GM19467 (cell line): ENCODE measurements at regions not wholly inside any gene's neighbourhood (a gene's known extent, or its start where the extent isn't known, plus 50 kb on each side); places are given as distances from the start of the nearest gene placed in this dataset.
"Not testable (repeated sequence)": the region's sequence is repeated elsewhere in the genome, so short reads cannot be mapped to it uniquely, and the experiment has no call there.

Experiments
- ATAC-seq: cut with Tn5 transposase; IDR thresholded peaks from one replicate; pipeline ENCODE4 v1.9.1; 2021; ENCODE audit warnings: mild to moderate bottlenecking, moderate library complexity; ENCODE audit not compliant: unreplicated experiment

DNA sequence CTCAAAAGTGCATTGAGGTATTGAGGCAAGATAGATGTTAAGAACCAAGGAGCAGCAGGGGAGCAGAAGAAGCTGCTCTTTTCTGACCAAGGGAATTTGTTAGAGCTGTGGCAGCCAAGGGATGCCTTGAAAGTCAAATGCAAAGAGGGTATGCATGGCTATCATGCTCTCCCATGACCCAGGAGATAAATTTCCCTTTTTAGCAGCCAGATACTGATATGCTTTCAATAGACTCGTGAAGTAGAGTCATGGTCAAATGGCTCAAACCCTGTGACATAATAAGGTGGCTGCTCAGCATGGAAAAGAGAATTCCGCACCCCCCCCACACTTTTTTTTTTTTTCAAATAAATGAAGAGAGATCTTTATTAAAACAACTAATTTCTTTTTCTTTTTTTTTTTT, 180.9 kb upstream of the ACTBL2 start:
- no peak for ATAC-seq

DNA sequence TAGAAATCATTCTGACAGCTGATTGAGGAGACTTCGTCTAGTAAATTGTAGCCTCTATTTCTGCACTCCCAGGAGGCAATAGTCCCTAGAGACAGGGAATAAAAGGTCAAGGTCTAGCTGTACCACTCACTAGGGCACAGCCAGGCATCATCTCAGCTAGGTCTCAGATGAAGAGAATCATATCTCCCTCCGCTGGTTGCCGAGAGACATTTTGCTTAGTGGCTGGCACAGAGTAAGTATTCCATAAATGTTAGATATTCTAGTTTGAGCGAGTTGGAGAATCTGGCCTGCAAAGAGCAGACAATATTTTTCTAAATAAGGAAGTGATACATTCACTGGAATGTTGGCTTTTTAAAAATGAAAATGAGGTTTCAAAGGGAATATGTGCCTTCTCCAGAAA, 180.4 kb upstream of the ACTBL2 start:
- ATAC-seq, result no peak

DNA sequence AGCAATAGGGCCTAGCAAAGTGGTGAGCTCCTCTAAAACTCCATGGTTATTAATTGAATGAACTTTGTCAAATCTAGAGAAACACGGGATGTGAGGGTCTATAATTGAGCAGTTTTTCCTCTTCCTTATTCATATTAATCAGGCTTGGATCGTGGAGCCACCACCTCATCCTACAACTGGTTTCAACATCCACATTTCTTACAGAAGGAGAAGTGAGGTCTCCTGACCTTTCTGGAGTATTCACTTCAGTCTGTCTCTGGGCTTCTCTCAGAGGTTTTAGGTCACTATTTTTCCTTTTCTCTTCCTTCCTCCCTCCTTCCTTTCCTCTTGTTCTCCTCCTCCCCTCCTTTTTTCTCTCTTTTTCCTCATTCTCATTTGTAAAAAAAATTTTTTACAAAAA, 177.3 kb upstream of the ACTBL2 start:
- no peak for ATAC-seq

DNA sequence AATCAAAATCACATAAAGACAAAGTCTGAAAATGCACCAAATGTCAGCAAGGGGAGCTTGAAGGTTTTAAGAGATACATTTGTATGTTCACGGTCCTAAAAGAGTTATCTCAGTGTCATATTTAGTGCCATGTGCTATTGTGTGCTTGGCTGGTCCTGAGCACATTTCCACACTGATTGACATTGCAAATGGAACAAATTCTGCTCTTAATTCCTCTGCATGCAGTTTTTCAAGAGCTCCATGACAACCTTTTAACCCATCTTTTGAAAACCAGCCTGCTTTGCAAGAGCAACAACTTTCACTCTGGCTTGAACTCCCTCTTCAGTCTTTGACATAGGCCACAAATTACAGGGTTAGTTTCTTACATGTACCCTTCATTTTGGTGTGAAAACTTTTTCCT, 175.4 kb upstream of the ACTBL2 start:
- ATAC-seq, result no peak

DNA sequence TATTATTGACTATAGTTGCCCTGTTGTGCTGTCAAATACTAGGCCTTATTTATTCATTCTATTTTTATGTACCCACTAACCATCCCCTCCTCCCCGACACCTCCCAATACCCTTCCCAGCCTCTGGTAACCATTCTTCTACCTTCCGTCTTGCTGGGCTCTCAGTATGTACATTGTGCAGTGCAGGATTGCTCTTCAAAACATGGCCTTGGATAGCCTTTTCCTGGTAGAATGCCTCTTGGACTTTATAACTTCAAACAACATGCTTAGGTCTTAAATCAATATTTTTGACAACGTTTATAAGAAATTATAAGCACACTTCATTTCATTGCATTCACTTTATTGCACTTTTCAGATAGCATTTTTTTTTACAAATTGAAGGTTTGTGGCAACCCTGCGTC, 172.6 kb upstream of the ACTBL2 start:
- ATAC-seq, result no peak

DNA sequence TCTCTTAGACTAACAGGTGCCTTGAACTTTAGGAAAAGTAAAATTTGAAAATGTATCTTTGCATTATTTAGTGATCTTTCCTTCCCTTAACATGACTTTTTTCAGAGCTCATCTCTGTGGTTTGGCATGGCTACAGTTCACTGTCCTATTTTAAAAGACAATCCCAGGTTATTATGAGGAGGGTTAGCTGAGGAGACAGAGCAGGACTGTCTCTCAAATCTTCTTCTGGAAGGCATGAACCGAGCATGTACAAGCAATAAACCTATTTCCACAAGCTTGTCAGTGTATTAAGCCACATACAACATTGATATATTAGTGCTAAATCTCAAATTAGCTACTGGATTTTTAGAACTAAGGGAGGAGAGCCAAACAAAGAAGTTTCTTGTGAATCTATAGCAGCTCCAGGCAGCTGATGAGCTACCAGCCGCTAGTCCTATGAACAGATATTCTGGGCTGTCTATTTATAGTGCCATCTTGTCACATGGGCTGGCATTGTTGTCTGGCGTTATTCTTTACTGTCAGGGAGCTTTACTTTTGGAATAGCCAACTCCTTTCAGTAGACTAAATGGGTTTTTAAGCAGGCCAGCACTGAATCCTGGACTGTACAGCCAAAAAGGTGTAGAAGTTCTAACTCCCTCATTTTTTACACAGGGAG, 171.2 kb upstream of the ACTBL2 start:
- no peak for ATAC-seq

DNA sequence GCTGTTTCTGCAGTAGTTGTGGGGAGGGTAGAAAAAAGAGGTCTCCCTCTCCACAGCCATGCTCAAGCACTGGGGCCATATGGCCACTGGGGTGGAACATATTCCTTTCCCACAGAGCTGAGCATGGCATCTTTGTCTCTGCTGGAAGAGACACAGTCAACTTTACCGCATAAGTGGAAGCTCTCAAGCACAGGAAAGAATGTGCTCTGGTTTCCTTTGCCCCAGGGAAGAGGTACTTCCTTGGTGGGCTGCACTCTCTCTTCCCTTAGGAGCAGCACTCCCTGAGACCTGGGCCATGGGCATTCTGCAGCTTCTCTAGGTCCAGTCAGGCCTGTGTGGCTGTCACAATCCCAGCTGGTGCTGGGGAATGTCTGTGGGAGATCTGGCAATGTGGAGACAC, 168.5 kb upstream of the ACTBL2 start:
- no peak for ATAC-seq

DNA sequence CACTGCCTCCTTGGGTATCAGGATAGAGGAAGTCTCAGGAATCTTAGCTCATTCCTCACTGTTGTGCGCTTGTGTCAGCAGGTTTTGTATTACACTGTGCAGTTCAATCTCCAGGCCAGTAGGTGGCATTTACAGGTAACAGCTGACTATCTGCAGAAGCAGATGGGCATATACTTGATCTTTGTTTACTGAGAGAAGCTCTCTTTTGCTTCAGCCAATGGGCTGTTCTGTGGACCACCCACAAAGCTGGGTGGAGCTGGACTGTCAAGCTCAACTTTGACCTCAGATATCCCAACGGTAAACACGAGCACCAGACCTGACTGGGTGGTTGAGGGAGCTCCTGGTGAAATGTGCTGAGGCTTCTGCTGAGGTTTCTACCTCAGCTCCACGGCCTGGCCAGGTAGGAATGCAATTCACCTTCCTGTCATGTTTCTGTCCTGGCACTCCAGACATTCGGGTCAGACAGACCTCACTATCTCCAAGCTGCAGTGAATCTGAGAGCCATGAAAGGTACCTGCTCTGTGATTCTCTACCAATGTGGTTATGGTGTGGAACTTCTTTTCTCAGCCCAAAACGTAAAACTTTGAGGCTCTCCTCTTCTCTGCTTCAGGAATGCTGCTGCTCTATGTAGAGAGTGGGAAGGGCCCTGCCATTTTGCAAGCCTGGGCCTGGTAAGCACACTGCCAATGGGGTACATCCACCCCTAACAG, 167.9 kb upstream of the ACTBL2 start:
- peak; percentile 94 for ATAC-seq

DNA sequence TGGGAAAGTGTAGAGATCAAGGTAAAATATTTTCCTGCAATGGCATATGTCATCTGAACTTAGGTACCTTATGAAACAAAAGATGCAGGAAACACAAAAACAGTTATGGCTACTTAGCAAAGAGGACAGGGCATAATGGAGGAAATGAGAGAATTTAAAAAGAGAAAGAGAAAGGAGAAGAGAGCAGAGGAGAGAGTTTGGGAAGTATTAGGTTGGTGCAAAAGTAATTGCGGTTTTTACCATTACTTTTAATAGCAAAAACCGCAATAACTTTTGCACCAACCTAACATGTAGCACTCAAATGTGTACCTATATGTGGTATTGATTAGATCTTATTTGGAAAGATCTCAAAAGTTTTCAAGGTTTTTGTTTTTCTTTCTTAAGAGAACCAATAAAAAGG, 160.1 kb upstream of the ACTBL2 start:
- no peak for ATAC-seq

DNA sequence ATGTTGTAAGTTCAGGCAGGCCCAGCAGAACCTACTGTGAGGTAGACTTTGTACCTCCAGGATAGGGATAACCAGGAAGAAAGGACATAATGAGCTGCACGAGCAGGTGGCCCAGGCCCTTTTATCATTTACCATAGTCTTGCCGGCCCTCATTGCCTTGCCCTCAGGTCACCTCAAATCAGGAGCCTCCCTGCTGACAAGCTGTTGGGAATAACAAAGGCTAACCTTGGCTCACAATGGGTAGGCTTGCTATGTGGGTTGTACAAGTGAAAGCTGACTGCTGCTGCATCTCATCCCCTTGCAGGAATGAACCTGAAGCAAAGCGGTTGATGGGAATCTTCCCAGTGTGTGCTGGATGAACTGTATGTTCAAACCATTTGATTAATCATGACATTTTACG, 159.5 kb upstream of the ACTBL2 start:
- no peak for ATAC-seq

DNA sequence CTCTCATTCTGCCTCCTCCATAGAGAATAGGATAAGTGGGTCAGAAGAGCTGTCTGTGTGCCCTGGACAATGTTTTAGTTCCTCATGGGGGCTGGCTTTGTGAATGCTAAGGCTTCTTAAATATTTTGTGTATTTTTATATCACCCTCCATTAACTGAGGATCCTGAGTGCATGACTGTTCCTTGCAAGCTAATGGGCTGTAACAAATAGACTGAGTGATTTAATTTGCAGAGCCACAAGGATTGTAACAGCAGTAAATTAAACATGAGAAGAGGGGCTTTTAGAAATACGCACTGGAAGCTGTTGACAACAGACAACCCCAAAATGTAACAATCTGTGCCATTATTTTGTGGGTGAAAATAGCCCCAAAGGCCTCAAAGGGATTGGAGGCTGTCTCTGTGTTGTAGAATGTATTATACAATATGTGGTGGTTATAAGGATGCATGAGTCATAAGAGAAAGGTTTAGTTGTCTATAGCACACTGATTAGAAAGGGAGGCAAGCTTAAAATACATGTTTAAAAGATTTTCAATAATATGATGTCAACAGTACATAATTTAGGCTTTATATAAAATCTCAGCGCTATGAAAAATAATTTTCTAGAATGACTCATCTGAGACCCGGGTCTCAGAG, 152.7 kb upstream of the ACTBL2 start:
- no peak for ATAC-seq

DNA sequence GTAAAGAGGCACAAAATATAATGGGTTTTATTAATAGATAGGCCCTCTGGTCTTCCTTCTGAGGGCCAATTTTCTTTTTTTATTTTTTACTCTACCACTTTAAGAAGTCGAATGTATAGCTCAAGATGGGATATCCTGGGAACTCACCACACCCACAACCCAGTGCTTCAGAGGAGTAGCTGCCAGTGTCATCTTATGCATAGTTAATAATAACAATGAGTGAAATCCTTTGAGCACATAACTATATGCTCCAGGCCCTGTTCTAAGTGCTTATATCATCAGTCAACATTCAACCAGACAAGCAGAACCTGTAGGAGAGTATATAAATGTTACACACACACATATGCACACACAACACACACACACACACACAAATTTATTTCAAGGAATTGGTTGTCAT, 150.3 kb upstream of the ACTBL2 start:
- no peak for ATAC-seq

DNA sequence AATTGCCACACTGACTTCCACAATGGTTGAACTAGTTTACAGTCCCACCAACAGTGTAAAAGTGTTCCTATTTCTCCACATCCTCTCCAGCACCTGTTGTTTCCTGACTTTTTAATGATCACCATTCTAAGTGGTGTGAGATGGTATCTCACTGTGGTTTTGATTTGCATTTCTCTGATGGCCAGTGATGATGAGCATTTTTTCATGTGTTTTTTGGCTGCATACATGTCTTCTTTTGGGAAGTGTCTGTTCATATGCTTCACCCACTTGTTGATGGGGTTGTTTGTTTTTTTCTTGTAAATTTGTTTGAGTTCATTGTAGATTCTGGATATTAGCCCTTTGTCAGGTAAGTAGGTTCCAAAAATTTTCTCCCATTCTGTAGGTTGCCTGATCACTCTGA, 148.5 kb upstream of the ACTBL2 start:
- not testable (repeated sequence) for ATAC-seq

DNA sequence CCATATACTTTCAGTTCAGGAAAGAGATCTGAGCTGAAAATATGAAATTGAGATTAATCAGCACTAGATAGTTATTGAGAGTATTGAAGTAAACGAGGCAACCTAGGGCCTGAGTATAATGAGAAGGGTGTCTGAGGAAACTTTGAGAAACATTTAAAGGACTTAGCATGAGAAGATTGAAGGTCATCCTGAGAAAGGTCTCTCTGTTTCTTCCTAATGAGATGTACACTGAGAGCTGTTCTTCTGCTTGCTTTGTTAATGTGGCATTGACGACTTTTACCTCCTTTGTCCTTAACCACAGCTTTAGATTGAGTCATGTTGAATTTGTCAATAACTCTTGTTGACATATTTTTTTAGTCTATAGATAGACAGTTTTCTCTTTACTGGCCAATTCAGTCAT, 145.1 kb upstream of the ACTBL2 start:
- no peak for ATAC-seq

DNA sequence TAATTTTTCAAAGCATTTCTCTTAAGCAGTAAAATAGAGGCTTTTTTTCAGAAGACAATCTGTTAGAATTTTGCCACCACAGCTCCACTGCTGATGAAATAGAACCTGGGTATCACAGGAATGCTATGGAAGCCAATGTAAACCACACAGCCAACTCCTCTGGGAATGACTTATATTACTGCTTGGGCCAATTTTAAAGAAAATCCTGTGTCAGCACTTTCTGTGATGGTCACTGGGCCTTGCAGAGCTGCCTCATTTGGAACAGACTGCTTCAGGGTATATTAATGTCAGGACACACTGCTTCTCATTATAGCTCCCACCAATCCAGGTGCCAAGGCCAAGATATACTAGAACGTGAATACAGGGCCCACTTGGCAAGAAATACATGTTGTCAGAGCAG, 144.1 kb upstream of the ACTBL2 start:
- no peak for ATAC-seq

DNA sequence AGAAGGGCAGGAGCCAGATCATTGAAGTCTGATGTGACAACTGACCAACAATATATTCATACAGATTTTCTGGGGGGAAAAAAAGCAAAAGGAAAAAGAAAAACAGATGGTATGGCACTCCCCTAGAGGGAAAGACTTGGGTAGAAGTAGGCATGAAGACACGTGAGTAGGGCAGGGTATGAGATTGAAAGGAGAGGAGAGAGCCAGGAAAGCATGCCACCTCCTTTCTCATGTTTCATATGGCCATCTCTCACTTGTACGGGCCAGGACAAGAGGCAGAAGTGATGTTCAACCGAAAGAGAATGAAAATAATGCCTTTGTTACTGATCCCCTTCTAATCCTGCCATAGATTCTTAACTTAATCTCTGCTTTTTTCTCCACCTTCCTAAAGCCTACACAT, 139.0 kb upstream of the ACTBL2 start:
- no peak for ATAC-seq

DNA sequence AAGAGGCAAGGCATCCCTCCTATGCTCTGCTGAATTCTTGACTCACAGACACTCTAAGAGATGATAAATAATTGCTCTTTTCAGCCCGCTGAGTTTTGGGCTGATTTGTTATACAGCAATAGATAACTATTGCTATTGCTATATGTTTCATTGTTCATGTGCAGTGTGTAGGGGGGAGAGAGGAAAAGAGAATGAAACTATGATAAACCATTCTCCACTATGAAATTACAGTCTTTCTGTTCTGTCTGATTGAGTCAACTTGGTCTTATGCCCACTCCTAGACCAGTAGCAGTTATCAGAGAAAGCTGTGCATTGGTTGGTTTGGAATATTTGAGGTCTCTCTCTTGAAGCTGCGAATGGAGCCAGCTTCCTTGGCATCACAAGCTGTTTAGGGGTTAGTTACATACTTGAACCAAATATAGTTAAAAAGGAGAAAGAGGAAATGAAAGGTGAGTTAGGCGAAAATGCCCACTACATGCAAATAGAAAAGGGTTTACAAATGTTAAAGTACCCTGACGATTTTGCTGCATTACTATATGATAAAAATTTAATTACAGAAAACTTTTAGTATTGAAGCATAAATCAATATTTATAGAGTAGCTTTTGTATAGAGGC, 136.3 kb upstream of the ACTBL2 start:
- no peak for ATAC-seq

DNA sequence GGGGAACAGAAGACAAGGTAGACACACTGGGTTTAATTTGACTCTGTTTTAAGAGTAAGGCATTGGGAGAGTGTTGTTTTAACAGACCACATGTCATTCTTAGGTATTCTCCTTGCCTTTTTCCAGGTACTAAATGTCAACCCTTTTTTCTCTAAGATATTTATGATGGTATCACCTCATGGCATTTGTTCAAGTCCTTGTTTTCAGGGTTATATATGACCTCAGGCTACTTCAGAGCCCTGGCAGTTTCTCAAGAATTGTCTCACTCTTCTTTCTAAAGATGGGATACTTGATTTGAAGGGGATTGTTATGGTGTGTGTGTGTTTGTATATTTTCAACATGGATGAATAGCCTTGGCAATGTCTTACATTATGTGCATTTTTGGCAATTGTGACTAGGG, 131.1 kb upstream of the ACTBL2 start:
- no peak for ATAC-seq

DNA sequence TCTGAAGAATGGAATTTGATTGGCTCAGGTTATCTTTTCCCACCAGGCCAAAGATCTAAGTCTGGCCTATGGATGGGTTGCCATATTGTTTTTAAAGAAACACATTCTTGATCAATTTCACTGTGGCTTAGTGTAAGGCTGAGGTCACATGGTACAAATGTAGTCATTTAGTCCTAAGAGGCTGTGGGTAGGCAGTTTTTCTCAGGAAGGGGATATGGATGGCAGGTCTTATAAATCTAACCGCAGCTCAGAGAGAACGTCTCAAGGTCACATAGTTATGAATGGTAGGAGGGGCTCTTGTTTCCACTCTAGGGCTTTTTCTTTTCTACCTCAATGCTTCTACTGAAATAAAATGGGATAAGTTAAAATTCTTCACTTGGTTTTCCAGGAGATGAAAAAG, 128.6 kb upstream of the ACTBL2 start:
- ATAC-seq, result no peak

DNA sequence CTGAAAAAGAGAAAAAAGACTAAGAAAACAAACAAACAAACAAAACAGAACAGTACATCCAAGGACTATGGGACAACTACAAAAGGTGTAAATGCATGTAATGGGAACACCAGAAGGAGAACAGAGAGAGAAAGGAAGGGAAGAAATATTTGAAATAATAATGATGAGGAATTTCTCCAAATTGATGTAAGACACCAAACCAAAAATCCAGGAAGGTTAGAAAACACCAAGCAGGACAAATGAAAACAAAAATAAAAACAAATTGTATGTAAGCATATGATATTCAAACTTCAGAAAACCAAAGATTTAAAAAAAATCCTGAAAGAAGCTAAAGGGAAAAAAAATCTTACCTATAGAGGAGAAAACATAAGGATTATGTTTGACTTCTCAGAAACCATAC, 125.9 kb upstream of the ACTBL2 start:
- no peak for ATAC-seq

DNA sequence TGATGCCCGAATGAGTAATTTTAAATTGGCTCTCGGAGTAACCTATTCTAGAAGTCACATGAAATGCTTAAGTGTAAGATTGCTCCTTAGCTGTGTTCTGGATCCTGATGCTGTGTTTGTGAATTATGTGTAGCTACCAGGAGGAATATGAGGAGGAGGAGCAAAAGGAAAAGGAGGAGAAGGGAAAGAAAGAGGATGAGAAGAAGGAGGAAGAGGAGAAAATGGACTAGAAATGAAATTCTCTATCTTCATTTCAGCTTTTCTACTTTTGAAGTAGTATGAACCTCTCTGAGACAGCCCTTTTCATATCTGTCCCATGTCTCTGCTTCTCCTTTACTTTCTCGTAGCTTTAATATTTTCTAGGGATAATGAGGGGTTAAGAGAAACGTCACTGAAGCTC, 119.4 kb upstream of the ACTBL2 start:
- no peak for ATAC-seq

DNA sequence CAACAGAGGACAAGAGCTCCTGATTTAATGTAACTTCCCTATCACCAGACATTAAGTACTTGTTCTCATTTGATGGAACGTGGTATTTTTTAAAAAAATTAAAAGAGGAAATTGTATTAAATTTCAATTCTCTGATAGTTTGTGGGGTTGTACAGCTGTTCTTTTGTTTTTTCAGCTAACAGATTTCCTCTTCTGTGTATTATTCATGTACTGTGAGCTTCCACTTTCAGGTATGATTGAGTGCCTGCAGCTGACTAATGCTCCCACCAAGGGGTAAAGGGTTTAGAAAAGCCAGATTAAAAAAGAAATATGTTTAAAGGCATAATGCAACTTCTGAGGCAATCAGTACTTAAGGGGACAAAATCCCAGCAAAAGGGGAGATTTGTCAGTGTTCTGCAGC, 117.7 kb upstream of the ACTBL2 start:
- ATAC-seq, result no peak
